Left hindlimb (tissue), 1 donor: ENCODE measurements at regions not wholly inside any gene's neighbourhood (a gene's known extent, or its start where the extent isn't known, plus 50 kb on each side); places are given as distances from the start of the nearest gene placed in this dataset.
"Not testable (repeated sequence)": the region's sequence is repeated elsewhere in the genome, so short reads cannot be mapped to it uniquely, and the experiment has no call there.

Experiments
- DNase-seq: peaks from one replicate; pipeline ENCODE4 v3.0.0-alpha.2; 2018

DNA sequence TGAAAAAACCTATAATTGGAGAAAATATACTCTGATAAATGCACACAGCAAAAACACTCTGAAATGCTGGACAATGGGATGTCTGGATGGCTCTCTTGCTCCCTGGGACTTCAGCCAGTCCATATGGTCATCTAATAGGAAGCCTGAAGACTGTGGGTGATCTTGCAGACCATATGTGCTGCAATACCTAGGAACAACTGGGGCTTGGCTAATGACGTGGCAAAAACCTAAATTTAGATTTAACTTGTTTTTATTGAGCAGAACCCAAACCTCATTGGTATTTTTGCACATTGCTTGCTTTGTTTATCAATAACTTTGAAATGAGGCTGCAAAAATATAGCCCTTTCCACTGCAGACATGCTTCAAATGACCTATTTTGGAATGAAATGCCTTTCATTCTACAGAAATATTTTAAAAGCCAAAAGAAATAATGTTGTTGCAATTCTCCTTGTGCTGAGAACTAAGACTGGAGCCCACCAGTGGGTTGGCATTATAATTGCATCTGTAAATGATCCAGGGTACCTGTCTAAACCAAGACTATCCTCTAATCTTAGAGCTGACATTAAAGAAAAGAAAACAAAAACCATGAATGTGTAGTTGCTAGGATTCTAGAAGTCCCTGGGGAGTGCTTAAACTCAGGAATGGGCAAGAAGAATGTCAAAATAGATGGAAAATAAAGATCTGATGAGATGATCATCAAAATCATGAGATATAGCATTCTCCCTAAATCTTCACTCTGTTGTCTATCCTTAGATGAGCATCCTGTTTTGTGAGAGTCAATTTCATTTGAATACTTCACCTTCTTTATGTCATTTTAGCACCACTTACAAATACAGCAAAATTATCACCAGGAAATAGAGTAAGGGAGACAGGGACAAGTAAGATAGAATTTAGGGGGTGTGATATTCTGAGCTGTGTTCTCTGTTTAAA, 152.1 kb upstream of the RIMS1 start:
- DNase-seq = no peak

GRCh38 chr6:71737953-71738352, 148.4 kb upstream of the RIMS1 start:
- DNase-seq = no peak

- no peak for DNase-seq
Measured at GRCh38 chr6:71745525-71745924, 140.8 kb upstream of the RIMS1 start.

GRCh38 chr6:71766146-71766760, 120.1 kb upstream of the RIMS1 start:
- no peak for DNase-seq

- no peak for DNase-seq
Measured at GRCh38 chr6:71766796-71767195, 119.6 kb upstream of the RIMS1 start.

DNA sequence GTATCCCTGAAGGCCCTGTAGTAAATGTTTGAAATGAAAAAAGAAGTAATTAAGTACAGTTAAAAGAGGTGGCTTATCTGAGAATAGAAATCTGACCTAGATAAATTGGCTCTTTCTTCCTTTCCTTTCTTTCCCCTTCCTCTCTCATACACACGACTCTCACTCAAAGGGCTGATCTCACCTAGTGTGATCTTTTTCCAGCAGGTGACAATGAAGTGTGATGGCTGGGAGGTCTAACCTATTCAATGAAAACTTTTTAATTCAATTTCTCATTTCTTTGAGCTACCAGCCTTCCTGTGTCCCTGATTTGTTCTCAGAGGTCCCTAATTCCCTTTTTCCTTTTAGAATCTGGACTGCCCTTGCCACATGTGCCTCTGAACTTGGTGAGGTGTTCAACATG, 118.0 kb upstream of the RIMS1 start:
- DNase-seq = no peak

- no peak for DNase-seq
Measured at GRCh38 chr6:71808865-71809264, 77.5 kb upstream of the RIMS1 start.

- no peak for DNase-seq
Measured at GRCh38 chr6:71810880-71811279, 75.5 kb upstream of the RIMS1 start.

DNA sequence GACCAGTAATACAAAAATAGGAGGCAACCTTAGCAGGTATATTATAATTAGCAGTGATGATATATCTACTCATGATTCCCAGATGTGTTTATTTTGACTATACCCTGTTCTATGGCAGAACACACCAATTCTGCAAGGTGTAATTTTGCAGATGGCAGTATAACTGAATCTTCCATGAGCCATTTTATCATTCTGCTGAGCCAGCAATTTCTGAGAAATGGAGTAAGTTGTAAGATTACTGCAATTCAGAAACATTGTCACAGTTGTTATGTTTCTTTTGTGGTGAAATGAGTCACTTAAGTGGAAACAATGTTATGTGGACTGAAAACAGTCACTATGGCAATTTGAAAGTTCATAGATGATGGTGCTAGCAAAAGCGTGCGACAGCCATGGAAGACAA, 63.7 kb upstream of the RIMS1 start:
- DNase-seq = no peak

GRCh38 chr6:71832110-71832764, 54.1 kb upstream of the RIMS1 start:
- DNase-seq = not testable (repeated sequence)
